ENCODE measurements at regions not wholly inside any gene's neighbourhood (a gene's known extent, or its start where the extent isn't known, plus 50 kb on each side); places are given as distances from the start of the nearest gene placed in this dataset.

DNA sequence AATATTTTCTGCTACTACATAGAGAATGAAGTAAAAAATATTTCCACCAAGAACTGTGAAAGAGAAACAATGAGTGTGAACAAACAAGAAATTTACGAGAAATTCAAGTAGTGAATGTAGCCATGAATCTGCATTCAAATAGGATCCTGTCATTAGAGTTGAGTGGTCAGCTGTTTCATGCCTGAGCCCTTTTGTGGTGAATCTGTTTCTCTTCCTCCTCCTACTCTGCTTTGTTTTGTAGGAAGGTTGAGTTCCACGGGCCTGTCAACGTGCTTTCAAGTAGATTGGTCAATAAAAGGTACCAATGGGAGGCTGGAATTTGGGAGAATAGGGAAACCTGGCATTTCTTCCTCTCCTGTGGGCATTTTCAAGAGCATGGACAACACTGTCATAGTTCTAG is 1749.6 kb upstream of the FLRT2 start:
- Histone ChIP-seq H3K27me3 (ENCODE audit: control insufficient read depth in 2 of 2, insufficient read depth in 2 of 2, low read length in 2 of 2) (no peaks in the 10 kb centered on the region), H3K9me3 (replicated peaks in 1 of 2; ENCODE audit: control insufficient read depth in 1 of 2, insufficient read depth in 1 of 2, low read length in 2 of 2) (peaks cover 0 to 3% of the 10 kb centered on the region in 2 donors), H2AFZ (ENCODE audit: insufficient read depth, low read depth, low read length, poor library complexity, severe bottlenecking) (no peak overlapping the region), H3K36me3 (replicated peaks in 1 of 2; ENCODE audit: control insufficient read depth in 1 of 2, insufficient read depth in 2 of 2, low read length in 2 of 2) (no peaks in the 10 kb centered on the region), H3K27ac (ENCODE audit: low read depth in 1 of 2, low read length in 2 of 2) (no peak overlapping the region), H3K4me3 (replicated peaks in 1 of 3; ENCODE audit: low read depth in 2 of 3, low read length in 3 of 3) (no peak overlapping the region), H4K20me1 (ENCODE audit: insufficient read depth, low read length) (no peaks in the 10 kb centered on the region), H3K4me1 (ENCODE audit: control insufficient read depth in 1 of 2, insufficient read depth in 2 of 2, low read length in 2 of 2) (no peaks in the 10 kb centered on the region), H3K9ac (ENCODE audit: insufficient read depth, low read length, poor library complexity, severe bottlenecking) (no peak overlapping the region), H3K4me2 (replicated peaks; ENCODE audit: extremely low read depth, low read length, poor library complexity, severe bottlenecking) (no peak overlapping the region), H3K79me2 (ENCODE audit: insufficient read depth, low read length) (no peaks in the 10 kb centered on the region)
- H3K4me3 Mint-ChIP-seq, result no peak overlapping the region
- peaks cover 0 to 2% (median 0%) of the 10 kb centered on the region in 3 donors for H3K27me3 Mint-ChIP-seq (ENCODE audit: low read depth in 3 of 3)
- DNase-seq, result no peak
- no peak for TF ChIP-seq CTCF (IDR thresholded peaks at IDR 0.05)
- H3K36me3 Mint-ChIP-seq, result no peaks in the 10 kb centered on the region
- H3K9me3 Mint-ChIP-seq, result peaks cover 0 to 2% (median 0%) of the 10 kb centered on the region in 7 donors
- no peak overlapping the region for H3K27ac Mint-ChIP-seq
- WGBS (ENCODE audit: insufficient coverage), result no CpG with 5 or more reads among the region's 3 CpGs
- intact Hi-C loops (cut with micrococcal nuclease), result no loop called here
- H3K4me1 Mint-ChIP-seq, result no peaks in the 10 kb centered on the region

GRCh38 chr14:83798421-83798820 is 1731.5 kb upstream of the FLRT2 start:
- H3K27ac Mint-ChIP-seq, result no peak overlapping the region
- intact Hi-C loops (cut with micrococcal nuclease), result no loop called here
- H3K27me3 Mint-ChIP-seq (ENCODE audit: low read depth in 3 of 3), result no peaks in the 10 kb centered on the region

More at GRCh38 chr14:83798421-83798820, 1731.5 kb upstream of the FLRT2 start:
- Histone ChIP-seq H3K79me2 (ENCODE audit: insufficient read depth, low read length) (no peaks in the 10 kb centered on the region), H2AFZ (ENCODE audit: insufficient read depth, low read depth, low read length, poor library complexity, severe bottlenecking) (no peak overlapping the region), H3K9me3 (replicated peaks in 1 of 2; ENCODE audit: control insufficient read depth in 1 of 2, insufficient read depth in 1 of 2, low read length in 2 of 2) (peaks cover 0 to 4% of the 10 kb centered on the region in 2 donors), H3K9ac (ENCODE audit: insufficient read depth, low read length, poor library complexity, severe bottlenecking) (no peak overlapping the region), H3K36me3 (replicated peaks in 1 of 2; ENCODE audit: control insufficient read depth in 1 of 2, insufficient read depth in 2 of 2, low read length in 2 of 2) (no peaks in the 10 kb centered on the region), H3K4me1 (ENCODE audit: control insufficient read depth in 1 of 2, insufficient read depth in 2 of 2, low read length in 2 of 2) (no peaks in the 10 kb centered on the region), H3K27me3 (ENCODE audit: control insufficient read depth in 2 of 2, insufficient read depth in 2 of 2, low read length in 2 of 2) (no peaks in the 10 kb centered on the region), H3K4me2 (replicated peaks; ENCODE audit: extremely low read depth, low read length, poor library complexity, severe bottlenecking) (no peak overlapping the region), H4K20me1 (ENCODE audit: insufficient read depth, low read length) (no peaks in the 10 kb centered on the region), H3K27ac (ENCODE audit: low read depth in 1 of 2, low read length in 2 of 2) (no peak overlapping the region), H3K4me3 (replicated peaks in 1 of 3; ENCODE audit: low read depth in 2 of 3, low read length in 3 of 3) (no peak overlapping the region)
- H3K36me3 Mint-ChIP-seq, result no peaks in the 10 kb centered on the region
- peaks cover 0 to 9% (median 0%) of the 10 kb centered on the region in 7 donors for H3K9me3 Mint-ChIP-seq
- no peak overlapping the region for H3K4me3 Mint-ChIP-seq
- H3K4me1 Mint-ChIP-seq, result no peaks in the 10 kb centered on the region
- no peak for DNase-seq
- TF ChIP-seq CTCF (IDR thresholded peaks at IDR 0.05), result no peak
- 67% methylated on average over 2 of the region's 2 CpGs for WGBS (ENCODE audit: insufficient coverage)

All from CD14-positive monocyte (primary cell).